ENCODE measurements at regions not wholly inside any gene's neighbourhood (a gene's known extent, or its start where the extent isn't known, plus 50 kb on each side); places are given as distances from the start of the nearest gene placed in this dataset.

- no peak for DNase-seq (ENCODE audit: low read depth in 2 of 2)
Observed at GRCh38 chr15:70210076-70210475, 112.4 kb upstream of the TLE3 start.

- DNase-seq (ENCODE audit: low read depth in 2 of 2), result no peak
Observed at GRCh38 chr15:70209499-70209898, 111.8 kb upstream of the TLE3 start.

- no peak for DNase-seq (ENCODE audit: low read depth in 2 of 2)
Observed at GRCh38 chr15:70208332-70208731, 110.6 kb upstream of the TLE3 start.

GRCh38 chr15:70206668-70207067 is 109.0 kb upstream of the TLE3 start:
- DNase-seq (ENCODE audit: low read depth in 2 of 2), result no peak

GRCh38 chr15:70204652-70205051 is 106.9 kb upstream of the TLE3 start:
- no peak for DNase-seq (ENCODE audit: low read depth in 2 of 2)

DNA sequence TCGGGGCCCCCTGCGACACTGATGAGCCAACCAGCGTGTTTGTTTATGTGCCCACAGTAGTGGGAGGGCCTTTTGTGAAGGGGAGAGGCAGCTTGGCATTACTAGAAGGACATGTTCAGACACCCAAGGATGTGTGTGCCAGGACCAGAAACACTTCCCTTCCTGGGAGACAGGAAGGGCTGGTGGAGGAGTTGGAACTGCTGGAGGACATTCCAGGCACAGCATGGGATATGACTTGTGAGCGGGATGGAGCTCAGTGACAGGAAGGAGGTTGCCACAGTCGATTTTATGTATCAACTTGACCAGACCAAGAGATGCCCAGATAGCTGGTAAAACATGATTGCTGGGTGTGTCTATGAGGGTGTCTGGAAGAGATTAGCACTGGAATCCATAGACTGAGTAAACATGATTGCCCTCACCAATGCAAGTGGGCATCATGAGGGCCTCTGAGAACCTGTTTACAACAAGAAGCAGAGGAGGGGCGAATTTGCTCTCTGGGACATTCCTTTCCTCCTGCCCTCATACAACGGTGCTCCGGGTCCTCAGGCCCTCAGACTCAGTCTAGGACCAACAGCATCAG is 106.4 kb upstream of the TLE3 start:
- DNase-seq (ENCODE audit: low read depth in 2 of 2), result no peak

DNA sequence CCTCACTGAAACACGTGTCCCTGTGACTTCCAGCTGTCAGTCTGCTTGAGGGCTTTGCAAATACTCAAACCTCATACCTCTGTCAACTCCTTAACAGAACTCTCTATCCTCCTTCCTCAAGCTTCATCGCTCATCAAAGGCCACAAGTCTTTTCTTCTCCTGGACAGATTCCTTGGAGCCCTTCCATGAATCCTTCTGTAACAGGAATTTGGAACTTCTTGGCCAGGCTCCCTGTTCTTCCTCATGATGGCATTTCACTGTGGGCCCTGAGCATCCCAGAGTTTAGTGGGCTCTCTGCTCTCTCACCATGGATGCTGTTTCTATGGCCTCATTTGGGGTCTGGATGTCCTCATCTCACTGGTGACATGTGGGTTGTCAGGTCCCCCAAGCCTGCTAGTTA is 105.0 kb upstream of the TLE3 start:
- DNase-seq (ENCODE audit: low read depth in 2 of 2), result no peak

- DNase-seq (ENCODE audit: low read depth in 2 of 2), result no peak
Observed at GRCh38 chr15:70201425-70201775, 103.7 kb upstream of the TLE3 start.

- no peak for DNase-seq (ENCODE audit: low read depth in 2 of 2)
Observed at GRCh38 chr15:70200511-70201424, 103.1 kb upstream of the TLE3 start.

DNA sequence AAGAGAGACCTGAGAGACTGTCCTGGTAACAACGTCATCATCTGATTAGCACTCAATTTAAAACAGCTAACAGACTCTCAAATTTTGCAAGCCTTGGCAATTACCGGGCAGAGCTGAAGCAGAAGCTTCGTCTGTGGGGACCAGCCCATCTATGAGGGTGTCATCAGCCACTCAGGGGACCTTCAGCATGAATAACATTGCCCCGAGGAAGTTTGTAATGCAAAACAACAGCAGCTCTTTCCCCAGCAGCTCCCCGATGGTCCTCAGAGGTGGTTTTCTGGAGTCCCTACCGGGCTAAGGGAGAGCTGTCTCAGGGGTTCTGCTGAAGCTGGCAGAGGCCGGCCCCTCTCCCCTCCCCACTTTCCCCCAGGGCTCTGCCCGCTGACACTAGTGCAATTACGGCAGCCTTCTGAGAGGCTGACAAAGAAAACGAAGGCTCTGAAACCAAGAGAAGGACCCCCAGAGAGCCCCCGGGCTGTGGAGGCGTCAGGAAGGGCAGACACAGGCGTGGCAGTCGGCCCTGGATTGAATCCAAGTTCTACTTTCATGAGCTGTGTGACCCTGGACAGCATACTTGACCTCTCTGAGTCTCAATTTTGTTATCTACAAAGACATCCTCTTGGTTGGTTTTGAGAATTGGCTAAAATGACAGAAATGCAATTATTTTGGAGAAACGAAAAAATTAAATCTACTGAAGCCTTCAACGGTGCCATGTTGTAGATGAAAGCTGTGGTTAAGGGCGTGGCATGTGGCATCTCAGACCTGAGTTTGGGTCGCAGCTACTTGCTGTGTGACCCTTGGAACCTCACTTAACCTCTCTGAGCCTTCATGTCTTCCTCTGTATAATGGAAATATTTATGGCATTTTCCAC is 102.1 kb upstream of the TLE3 start:
- no peak for DNase-seq (ENCODE audit: low read depth in 2 of 2)

DNA sequence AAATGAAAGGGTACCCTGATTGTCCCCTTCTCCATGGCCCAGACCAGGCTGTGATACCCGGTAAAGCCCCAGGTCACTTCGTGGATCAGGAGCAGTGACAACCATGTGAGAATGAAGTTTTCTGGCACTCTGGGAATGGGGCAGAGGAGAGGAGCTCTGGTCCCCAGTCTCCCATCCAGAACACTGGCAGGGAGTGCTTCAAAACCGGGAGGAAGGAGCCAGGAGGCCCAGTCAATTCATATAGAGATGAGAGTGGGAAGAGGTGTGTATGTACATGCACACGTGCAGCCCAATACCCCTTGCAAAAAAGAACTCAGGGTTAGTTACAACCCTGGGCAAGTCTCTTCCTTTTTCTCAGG is 101.4 kb upstream of the TLE3 start:
- no peak for DNase-seq (ENCODE audit: low read depth in 2 of 2)

GRCh38 chr15:70198441-70199123 is 100.9 kb upstream of the TLE3 start:
- DNase-seq (ENCODE audit: low read depth in 2 of 2), result no peak

DNA sequence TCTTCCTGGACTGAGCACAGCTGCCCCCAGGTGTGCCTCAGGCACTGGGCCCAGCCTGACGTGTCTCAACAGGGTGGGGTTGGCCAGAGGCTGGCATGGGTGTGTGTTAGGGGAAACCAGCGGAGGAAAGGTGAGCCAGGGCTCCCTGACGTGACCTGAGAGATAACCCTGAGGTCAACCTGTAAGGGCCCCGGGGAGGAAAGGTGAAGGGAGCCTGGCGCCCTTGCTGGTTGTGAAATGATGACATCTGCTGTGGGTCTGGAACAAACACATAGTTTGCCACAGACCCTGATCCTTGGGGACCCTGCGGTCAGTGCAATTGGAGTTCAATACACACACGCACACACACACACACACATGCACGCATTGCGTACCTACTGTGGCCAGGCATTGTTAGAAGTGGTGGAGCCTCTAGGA is 100.2 kb upstream of the TLE3 start:
- DNase-seq (ENCODE audit: low read depth in 2 of 2), result no peak

GRCh38 chr15:70197318-70197944 is 99.7 kb upstream of the TLE3 start:
- DNase-seq (ENCODE audit: low read depth in 2 of 2), result no peak

GRCh38 chr15:70196372-70197316 is 98.9 kb upstream of the TLE3 start:
- peak in 1 of 2 donors; percentile 35 for DNase-seq (ENCODE audit: low read depth in 2 of 2)

DNA sequence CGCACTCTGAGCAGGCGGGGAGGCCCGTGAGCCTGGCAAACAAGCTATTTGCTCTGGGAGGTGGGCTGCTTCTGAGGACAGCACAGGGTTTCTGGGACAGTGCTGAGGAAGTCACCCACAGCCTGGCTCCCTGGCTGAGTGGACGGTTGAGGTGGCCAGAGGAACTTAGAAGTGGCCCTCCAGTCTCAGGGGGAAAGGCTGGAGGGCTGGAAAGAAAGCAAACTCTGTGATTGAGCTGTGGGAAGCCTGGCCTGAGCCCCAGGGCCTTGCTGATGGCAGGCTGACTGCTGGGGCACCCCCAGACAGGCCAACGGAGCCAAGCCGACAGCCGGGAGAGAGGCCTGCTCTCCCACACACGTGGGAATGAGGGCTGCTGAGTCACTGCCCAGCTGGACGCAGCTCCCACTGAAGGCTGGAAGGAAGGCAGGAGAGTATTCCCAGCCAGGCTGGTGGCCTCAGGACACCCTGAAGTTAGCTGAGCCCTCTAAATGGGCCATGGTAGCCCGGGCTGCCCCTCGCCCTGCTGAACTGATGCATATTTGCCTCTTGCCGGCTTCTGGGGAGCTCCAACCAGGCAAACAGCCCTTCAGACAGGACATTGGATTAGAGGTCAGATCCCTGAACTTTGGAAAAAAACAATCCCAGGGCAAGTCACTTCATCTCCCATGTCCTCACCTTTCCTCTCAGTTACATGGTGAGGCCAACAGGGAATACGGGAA is 98.0 kb upstream of the TLE3 start:
- DNase-seq (ENCODE audit: low read depth in 2 of 2), result no peak

DNA sequence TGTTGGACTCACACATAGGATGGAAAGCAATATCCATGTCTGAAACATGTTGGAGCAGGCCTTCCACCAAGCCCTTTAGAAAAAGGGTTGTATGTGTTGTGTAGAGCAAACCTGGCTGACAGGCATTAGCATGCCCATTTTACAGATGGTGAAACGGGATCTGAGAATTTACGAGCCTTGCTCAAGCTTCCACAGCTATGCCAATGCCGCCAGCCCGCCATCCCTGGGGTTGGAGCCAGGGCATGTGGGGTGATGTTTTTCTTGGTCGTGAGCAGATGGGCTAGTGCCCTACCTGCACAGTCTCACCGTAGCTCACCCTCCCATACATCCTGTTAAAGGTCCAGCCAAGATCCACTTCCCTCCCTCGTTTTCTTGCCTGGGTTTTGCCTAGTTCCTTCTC is 97.5 kb upstream of the TLE3 start:
- no peak for DNase-seq (ENCODE audit: low read depth in 2 of 2)

- DNase-seq (ENCODE audit: low read depth in 2 of 2), result no peak
Observed at GRCh38 chr15:70194266-70194665, 96.5 kb upstream of the TLE3 start.

GRCh38 chr15:70193734-70194133 is 96.0 kb upstream of the TLE3 start:
- no peak for DNase-seq (ENCODE audit: low read depth in 2 of 2)

DNA sequence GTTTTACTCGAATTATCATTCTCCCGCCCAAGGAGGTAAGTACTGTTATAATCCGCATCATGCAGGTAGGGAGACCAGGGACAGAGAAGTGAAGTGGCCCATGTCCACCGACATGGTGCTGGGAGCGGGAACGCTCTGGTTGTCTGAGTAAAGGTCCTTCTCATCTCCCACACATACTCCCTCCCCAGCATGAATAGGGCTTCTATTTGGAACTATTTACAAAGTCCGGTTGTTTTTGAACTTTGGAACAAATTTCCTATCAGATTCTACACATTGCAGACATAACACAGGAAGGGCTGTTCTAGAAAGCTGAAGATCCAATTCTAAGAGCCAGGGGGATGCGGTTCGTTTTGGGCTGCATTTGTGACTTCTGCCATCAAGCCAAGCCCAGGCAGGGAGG is 94.8 kb upstream of the TLE3 start:
- DNase-seq (ENCODE audit: low read depth in 2 of 2), result no peak
